ENCODE measurements at regions not wholly inside any gene's neighbourhood (a gene's known extent, or its start where the extent isn't known, plus 50 kb on each side); places are given as distances from the start of the nearest gene placed in this dataset.

DNA sequence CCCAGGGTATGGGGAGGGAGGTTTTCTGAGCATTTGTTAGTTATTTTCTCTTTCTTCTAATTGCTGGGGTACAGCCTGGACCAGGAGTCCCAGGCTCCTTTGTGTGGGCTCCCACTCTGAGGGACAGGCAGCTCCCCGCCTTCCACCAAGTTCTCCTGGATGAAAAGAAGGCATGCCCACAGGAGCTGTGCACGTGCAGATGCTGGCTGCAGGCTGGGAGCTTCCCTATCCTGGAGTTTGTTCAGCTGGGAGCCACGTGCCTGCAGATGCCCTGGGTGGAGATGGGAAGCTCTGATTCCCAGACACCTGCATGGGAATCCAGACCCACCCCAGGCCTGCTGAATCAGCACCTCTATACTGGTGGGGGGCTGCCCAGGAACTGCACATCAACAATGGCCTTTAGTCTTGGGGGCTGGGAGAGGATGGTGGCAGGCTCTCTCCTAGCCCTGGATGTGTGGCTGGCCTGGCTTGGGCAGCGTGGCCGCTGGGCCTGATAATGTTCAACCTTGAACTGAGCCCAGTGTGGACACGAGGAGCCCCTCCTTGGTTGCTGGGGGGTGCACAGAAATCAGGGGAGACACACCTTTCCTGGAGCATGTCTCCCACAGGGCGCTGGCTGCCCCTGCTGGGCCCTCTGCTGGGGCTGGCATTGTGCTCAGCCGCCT lies 233.6 kb upstream of the HS6ST1 start:
- DNase-seq (ENCODE audit: low read depth in 2 of 2), result no peak

- DNase-seq (ENCODE audit: low read depth in 2 of 2), result no peak
Measured at GRCh38 chr2:128552806-128553551, 234.3 kb upstream of the HS6ST1 start.

GRCh38 chr2:128554151-128554769 lies 235.6 kb upstream of the HS6ST1 start:
- no peak for DNase-seq (ENCODE audit: low read depth in 2 of 2)

- DNase-seq (ENCODE audit: low read depth in 2 of 2), result no peak
Measured at GRCh38 chr2:128555433-128555832, 236.8 kb upstream of the HS6ST1 start.

DNA sequence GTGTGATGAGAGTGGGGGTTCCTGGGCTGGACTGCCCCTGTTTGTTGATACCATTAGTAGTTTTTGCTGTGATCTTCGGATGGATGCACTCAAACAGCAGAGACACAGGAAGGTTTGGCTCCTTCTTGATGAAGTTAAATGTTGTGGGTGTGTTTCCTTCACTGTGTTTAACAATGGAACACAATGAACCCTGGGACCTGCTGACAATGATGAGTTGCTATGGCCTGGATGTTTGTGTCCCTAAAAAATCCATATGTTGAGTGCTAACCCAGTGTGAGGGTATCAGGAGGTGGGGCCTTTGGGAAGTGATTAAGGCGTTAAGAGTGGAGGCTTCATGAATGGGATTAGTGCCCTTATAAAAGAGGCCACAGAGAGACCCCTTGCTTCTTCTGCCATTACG lies 237.4 kb upstream of the HS6ST1 start:
- no peak for DNase-seq (ENCODE audit: low read depth in 2 of 2)

DNA sequence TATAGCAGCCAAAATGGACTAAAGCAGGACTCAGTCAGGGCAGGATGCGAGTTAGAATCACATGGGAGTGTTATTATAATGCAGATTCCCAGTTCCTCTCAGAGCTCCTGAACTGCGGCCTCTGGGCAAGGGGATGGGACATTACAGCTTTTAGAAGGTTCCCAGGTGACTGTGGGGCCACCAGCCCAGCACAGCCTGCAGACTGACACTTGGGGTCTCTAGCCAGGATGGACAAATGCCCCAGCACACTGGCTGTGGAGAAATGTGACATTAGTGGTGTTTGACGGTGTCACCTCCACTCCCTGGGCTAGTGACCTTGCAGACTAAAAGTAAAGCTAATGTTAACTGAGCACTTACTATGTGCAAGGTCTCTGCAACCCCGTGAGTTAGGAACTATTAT lies 238.0 kb upstream of the HS6ST1 start:
- no peak for DNase-seq (ENCODE audit: low read depth in 2 of 2)

DNA sequence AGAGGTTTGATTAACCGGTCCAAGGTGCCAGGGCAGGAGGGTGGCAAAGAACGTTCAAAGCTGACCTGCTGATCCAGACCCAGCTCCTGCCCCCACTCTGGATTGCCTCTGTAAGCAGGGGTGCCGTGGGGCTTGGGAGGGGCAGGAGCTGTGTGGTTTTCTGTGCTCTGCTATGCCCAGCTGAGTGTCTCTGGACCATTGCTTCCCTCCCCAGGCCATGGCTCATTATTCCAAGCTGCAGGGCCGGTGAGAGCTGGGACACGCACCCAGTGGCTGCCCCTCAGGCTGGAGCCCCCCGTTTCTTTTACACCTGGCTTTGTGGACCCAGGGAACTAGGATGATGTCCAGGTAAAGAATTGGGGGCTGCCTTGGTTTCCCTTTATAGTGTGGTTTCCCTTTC lies 238.4 kb upstream of the HS6ST1 start:
- DNase-seq (ENCODE audit: low read depth in 2 of 2), result no peak

DNA sequence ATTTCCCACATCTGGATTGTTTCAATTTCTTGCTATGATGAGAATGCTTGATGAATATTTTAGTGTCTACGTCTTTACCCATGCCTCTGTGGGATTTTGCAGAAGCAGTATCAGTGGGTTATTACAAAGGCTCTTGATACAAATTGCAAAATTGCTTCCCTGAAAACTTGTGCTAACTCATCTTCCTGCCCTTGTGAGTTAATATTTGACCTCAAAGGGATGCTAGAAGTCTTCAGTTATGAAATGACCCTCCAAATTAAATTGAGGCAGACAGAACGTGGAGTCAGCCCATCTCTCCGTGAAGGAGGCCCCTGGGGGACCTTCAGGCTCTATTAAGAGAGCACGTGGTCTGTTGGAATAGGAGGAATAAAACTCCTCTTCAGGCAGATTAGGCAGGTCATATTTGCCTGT lies 239.2 kb upstream of the HS6ST1 start:
- peak; percentile 79 to 80 for DNase-seq (ENCODE audit: low read depth in 2 of 2)

- no peak for DNase-seq (ENCODE audit: low read depth in 2 of 2)
Measured at GRCh38 chr2:128558441-128558840, 239.8 kb upstream of the HS6ST1 start.

DNA sequence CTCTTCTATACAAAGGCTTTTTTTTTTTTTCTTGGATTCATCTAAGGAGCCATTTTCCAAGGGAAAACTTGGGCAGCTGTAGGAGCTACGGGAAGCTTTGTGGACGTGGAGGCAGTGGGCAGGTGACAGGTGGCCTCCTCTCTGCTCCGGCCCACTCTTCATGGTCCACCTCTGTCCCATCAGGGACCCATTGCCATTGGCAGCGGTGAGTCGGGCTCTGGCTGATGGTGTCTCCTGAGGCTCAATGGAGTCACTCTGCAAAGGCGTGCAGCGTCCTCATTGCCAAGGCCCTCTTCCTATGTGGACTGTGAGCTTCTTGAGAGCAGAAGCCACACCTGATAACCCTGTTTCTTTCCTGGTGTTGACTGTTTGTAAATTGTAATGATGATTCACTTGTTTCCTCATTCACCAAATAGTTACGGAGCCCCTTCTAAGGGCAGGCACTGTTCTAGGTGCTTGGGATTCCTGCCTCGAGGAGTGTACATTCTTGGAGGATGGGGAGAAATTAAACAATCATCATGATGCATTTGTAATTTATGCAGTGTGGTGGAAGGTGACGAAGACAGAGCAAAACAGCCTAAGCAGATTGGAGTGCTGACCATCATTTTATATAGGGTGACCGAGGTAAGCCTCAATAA lies 240.3 kb upstream of the HS6ST1 start:
- no peak for DNase-seq (ENCODE audit: low read depth in 2 of 2)

GRCh38 chr2:128559533-128560515 lies 241.2 kb upstream of the HS6ST1 start:
- no peak for DNase-seq (ENCODE audit: low read depth in 2 of 2)

DNA sequence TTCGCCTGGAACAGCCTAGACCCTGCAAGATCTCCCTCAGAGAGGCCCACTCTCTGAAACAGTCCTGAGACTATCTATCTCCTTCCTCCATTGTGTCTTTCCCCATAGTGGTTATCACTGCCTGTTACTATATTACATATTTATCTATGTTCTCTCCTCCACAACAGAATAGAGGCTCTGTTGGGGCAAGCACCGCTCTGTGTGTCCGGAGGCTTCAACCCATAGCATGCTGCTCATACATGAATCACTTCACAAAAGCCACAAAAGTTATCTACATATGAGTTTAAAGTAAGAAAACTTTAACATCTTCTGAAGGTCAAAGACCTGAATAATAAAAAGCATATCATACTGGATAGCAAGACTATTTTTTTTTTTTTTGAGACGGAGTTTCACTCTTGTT lies 242.1 kb upstream of the HS6ST1 start:
- DNase-seq (ENCODE audit: low read depth in 2 of 2), result no peak

- DNase-seq (ENCODE audit: low read depth in 2 of 2), result peak; percentile 33 to 38
Measured at GRCh38 chr2:128562471-128563347, 244.0 kb upstream of the HS6ST1 start.

DNA sequence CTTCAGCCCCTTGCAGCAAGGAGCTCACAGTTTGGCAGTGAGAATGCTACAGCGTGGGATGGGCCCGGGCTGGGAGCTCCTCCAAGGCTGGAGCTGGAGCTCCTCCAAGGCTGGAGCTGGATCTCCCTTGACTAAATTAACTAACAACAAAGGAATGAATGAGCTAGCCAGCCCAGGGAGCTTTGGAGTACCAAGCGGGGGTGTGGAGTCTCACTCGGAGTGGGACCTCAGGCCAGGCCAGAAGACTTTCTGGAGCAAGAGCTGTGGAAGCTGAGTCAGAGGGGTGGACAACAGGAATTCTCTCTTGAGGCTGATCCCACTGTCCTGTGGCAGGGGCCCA lies 244.7 kb upstream of the HS6ST1 start:
- DNase-seq (ENCODE audit: low read depth in 2 of 2), result peak; percentile 76 to 77

GRCh38 chr2:128564131-128564530 lies 245.5 kb upstream of the HS6ST1 start:
- DNase-seq (ENCODE audit: low read depth in 2 of 2), result no peak

DNA sequence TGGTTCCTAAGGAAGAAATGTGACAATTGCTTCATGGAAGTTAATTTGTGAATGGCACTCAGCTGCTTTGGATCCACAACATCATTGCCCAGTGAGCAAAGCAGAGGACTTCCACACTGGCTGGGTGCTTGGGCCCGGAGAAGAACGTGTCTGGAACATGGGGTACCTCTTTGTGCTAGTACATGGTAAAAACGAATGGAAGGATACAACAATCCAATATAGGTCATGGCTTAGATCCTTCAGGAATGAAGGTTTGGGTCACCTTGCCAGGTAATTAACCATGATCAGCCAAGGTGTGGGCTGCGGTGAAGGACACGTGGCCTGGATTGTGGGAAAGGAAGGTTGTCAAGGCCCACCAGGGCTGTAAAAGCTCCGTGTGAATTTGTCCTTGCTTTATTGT lies 245.9 kb upstream of the HS6ST1 start:
- DNase-seq (ENCODE audit: low read depth in 2 of 2), result no peak

GRCh38 chr2:128565441-128565840 lies 246.8 kb upstream of the HS6ST1 start:
- no peak for DNase-seq (ENCODE audit: low read depth in 2 of 2)

DNA sequence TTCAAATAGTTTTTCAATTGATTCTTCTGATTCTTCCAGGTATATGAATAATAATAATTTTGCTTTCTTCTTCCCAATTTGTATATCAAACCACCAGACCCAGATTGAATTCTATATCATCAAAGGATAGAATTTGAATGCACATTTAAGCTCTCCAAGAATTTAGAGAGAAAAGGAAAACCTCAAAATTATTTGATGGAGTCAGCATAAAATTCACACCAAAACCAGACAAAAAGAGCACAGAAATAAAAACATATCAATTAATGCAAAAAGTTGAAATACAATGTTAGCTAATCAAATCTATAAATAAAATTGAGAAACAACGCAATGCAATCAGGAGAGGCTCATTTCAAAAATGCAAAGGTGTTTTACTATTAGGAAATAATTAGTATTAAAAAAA lies 248.0 kb upstream of the HS6ST1 start:
- DNase-seq (ENCODE audit: low read depth in 2 of 2), result no peak

GRCh38 chr2:128568106-128568505 lies 249.4 kb upstream of the HS6ST1 start:
- no peak for DNase-seq (ENCODE audit: low read depth in 2 of 2)

DNA sequence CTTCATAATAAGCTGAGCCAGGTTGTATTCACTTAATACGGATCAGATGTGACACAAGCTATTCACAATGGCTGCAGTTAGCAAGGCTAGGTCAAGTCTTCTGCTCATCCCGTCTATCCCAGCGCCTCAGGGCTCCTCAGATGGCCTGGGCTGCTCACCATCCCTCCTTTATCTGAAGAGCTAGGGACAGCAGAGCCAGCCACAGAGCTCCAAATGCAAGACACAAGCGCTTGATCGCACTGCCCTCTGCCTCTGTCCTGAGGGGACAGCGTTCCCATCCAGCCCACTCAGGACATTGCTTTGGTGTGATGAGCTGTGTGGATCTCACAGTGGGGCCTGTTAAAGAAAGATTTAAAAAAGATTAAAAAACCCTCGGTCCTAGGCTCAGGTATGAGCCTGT lies 254.4 kb upstream of the HS6ST1 start:
- no peak for DNase-seq (ENCODE audit: low read depth in 2 of 2)

- no peak for DNase-seq (ENCODE audit: low read depth in 2 of 2)
Measured at GRCh38 chr2:128573531-128573930, 254.9 kb upstream of the HS6ST1 start.

Data from fibroblast of skin of left biceps (primary cell).